ENCODE measurements at regions not wholly inside any gene's neighbourhood (a gene's known extent, or its start where the extent isn't known, plus 50 kb on each side); places are given as distances from the start of the nearest gene placed in this dataset.

DNA sequence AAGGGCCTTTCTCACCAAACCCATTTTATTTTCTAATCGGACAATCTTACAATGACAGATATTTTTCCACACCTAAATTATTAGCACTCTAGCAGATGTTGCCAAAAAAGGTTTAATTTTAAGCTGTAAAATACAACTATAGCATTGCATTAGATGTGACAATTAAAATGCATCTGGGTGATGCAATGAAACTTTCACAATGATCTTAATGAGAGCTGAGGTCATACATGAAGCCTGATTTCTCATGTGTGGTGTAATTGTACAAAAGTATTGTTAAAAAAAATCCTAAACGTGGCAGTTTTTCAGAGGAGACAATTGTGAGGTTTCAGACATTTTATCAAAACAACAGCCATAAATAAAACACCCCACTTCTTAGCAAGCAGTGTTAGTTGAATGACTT is 606.0 kb downstream of the HDGFL1 start:
- DNase-seq, result no peak

- DNase-seq, result no peak
Observed at GRCh38 chr6:23176471-23176870, 607.1 kb downstream of the HDGFL1 start.

GRCh38 chr6:23176883-23177282 is 607.5 kb downstream of the HDGFL1 start:
- peak; percentile 7 for DNase-seq

GRCh38 chr6:23177806-23178205 is 608.4 kb downstream of the HDGFL1 start:
- no peak for DNase-seq

- no peak for DNase-seq
Observed at GRCh38 chr6:23179994-23180393, 610.6 kb downstream of the HDGFL1 start.

DNA sequence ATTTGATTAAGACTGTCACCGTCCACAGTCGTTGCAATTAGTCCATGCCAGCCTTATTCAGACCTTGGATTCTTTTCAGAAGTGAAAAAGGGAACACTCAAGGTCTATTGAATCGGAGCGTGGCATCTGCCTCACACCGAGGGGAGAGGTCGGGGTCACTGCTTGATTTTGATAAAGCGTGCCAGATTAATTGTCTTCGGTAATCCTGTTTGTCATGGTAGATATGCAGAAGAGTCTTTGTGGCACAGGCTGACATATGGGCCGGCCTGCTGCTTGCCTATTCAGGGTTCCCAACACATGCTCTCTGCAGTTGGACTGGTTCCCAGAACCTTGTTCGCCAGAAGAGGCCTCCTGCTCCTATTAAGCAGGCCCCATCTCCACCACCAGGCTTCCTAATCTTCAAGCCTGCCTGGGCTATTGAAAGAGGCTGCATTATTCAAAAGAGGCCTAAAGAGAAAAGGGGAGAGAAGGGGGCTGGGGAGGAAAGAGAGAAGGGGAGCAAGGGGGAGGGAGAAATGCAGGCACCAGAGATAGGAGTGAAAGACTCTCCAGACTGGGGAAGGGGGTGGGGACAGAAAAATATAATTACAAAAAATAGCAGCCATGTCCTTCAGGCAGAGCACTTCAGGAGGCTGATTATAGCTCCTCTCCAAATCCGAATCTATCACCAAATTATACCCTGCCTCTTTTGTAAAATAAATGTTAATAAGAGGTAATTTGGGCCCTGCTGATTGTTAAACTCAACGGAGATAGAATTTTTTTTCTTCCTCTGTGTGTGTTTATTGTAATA is 611.3 kb downstream of the HDGFL1 start:
- no peak for DNase-seq

DNA sequence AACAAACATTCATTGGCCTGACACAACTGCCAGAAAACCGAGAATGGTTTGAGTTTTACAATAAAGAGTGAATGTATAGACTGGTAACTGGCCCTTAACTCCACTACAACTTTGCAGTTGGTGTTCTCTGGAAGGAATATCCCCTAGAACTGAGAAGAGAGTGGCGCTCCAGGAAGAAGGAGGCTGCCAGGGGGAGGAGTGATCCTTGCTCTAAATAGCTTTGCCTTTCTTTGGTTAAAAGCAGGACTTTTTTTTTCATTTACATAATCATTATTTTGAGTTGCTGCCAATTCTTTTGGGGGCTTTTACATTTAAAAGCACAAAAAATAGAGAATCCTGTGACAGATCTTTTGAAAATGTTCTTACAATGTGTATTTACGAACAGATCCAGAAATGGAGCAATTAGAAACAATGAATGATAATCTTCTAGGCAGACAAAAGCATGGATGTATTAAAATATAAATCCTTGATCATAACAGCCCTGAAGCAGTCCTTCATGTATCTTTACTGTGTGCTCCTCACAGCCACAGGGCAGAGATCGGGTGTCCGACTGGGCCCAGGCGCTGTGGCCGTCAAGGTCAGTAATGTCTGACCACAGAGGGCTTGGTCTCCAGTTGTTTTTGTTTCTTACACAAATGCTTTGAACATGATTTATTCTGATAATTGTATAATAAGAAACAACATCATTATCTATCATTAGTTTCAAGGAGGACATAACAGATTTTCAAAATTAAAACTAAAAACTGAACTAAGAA is 612.2 kb downstream of the HDGFL1 start:
- no peak for DNase-seq

GRCh38 chr6:23183846-23184245 is 614.5 kb downstream of the HDGFL1 start:
- no peak for DNase-seq

GRCh38 chr6:23184351-23184750 is 615.0 kb downstream of the HDGFL1 start:
- DNase-seq, result no peak

- no peak for DNase-seq
Observed at GRCh38 chr6:23195487-23195886, 626.1 kb downstream of the HDGFL1 start.

DNA sequence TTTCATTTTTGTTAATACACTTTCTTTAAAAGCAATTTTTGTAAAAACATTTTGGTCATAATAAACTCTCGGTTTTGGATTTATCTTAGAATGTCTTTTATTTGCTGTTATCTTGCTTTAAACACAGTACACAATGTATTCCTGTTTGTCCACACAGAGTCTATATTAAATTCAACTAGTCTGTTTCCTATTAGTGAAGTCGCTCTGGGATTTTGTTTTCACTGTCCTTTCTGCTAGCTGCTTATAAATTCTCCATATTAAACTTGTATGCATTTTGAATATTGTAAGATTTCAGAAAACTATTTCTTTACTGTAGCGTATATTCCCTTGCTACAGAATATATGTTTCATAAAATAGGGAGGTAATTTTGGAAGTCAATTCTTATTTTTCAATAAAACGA is 630.2 kb downstream of the HDGFL1 start:
- DNase-seq, result no peak

DNA sequence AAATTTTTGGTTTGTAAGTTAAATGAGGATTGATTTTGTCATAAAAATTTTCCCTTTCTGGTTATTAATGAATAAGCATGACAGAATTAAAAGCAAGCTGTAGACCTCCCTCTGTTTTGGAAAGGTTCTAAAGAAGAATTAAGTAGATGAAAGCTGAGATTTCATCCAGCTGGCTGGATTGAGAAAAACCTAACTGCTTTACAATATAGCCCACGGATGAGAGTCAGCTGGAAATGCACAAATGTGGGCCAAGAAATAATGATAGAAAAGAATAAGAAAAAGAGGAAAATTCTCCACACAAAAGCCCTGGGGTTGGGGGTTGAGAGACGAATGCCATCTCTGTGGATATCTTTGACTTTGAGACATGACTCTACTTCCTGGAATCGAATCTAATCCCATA is 631.6 kb downstream of the HDGFL1 start:
- no peak for DNase-seq

DNA sequence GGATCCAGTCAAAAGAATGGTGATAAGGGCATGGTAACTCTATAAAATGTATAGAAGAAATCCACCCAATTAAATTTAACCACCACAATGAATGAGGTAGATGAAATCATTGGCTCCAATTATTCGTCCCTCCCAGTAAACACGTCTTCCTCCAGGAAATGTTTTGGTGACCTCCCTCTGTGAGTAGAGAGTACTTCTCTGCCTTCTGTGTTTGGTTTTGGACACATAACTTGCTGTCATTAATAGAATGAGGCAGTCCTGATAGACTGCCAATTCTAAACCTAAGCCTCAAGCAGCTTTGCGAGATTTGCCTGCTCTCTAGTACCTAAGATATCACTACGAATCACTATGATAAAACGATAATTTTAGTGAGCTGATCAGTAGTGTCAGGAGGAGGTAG is 632.8 kb downstream of the HDGFL1 start:
- DNase-seq, result no peak

- no peak for DNase-seq
Observed at GRCh38 chr6:23212398-23212797, 643.0 kb downstream of the HDGFL1 start.

DNA sequence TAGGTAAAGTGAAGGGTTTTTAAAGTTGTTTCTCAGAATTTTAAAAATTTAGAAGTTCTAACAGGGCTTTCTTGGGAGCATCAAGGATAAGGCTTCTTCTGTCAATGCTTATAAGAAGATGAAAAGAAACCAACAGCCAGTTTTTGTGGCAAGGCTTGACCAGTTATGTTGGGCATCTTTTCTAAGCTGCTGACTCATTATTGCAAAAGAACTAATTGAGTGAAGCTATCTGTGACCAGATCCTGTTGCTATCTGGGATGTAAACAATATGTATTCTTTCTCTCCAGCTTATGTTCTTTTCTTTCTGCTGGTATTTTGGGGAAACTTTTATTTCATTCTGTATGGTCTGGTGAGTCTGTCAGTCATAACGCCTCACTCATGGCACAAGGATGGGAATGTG is 643.8 kb downstream of the HDGFL1 start:
- DNase-seq, result no peak

GRCh38 chr6:23213651-23214050 is 644.3 kb downstream of the HDGFL1 start:
- DNase-seq, result no peak

DNA sequence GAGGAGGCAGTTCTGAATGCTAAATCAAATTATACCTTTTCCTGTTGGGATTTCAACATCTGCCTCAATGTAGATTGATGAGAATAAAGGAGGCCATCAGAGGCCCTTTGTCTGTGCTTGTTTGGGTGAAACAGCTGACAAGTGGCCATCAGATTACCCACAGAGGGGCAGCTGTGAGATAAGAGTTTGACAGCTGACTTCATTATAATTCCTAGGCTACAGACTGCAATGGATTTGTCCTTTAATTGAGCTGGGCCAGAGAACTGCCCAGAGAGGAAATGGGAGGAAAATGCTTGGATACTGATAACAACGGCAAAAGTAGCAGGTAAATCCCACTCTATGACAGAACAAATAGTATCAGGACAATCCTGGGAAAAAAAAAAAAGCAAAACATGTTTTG is 649.4 kb downstream of the HDGFL1 start:
- DNase-seq, result no peak

GRCh38 chr6:23222724-23223123 is 653.4 kb downstream of the HDGFL1 start:
- no peak for DNase-seq

GRCh38 chr6:23224540-23224939 is 655.2 kb downstream of the HDGFL1 start:
- no peak for DNase-seq

GRCh38 chr6:23228439-23229024 is 659.2 kb downstream of the HDGFL1 start:
- no peak for DNase-seq

DNA sequence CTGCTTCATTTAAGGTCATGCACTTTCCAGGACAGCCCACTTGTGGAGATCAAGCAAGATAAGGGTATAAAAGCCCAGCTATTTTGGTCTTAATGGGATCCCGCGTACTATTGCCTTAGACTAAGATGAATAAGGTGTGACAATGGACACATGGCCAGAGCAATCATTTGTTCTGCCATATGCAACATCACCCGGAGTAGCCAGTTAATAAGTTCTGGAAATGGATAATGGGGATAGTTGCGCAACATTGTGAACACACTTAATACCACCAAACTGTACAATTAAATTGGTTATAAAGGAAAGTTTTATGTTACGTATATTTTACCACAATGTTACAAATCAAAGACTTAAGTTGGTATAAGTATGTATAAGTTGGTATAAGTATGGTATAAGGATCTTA is 674.5 kb downstream of the HDGFL1 start:
- DNase-seq, result no peak

GRCh38 chr6:23244300-23244699 is 674.9 kb downstream of the HDGFL1 start:
- DNase-seq, result no peak

DNA sequence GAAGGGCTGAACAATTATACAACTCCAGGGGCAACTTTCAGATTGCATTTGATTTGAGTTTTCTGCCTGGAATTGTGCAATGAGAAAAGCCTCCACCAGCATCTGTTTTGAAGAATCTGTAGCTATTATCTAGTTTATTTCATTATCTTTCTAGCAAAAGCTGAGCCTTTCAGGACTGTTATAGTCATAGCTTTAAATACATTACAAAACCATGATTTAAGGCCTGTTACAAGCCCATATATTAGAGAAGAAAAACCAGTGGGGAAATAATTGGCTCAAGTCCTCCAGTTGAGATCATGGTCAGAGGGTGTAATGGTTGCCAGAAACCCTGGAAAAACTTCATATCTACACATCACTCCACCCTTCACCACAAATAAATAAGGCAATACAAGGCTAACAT is 676.2 kb downstream of the HDGFL1 start:
- DNase-seq, result no peak

DNA sequence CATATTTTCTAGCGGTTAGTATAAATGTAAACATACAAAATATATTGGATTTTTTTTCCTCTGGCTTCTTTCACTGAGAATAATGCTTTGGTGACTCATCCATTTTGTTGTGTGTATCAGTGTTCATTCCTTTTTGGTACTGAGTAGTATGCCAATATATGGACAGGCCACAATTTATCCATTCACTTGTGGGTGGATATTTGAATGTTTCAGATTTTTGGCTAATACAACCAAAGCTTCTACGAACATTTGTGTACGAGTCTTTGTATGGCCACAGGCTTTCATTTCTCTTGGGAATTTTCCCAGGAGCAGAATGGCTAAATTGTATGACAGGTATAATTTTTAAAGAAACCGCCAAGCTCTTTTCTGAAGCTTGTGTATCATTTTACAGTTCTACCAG is 677.5 kb downstream of the HDGFL1 start:
- no peak for DNase-seq
